SU-DHL-6 (cell line): ENCODE measurements at regions not wholly inside any gene's neighbourhood (a gene's known extent, or its start where the extent isn't known, plus 50 kb on each side); places are given as distances from the start of the nearest gene placed in this dataset.

ENCODE experiments used
- H2AFZ ChIP-seq: fragments of 200-600 bp; sonication (generic); 2 replicates; pipeline ENCODE4 v1.6.1; 2014; ENCODE audit warnings: low read depth, mild to moderate bottlenecking, moderate library complexity, mixed read lengths, antibody characterized with exemption, low read length; ENCODE audit not compliant: severe bottlenecking
- H3F3A ChIP-seq: fragments of 200-600 bp; shearing (Covaris generic); 2 replicates; pipeline ENCODE4 v1.6.0; 2016; ENCODE audit warnings: antibody characterized with exemption, mild to moderate bottlenecking; ENCODE audit not compliant: insufficient read depth
- H3K27ac ChIP-seq: fragments of 200-600 bp; sonication (generic); 2 replicates; pipeline ENCODE4 v1.5.1; 2016; ENCODE audit warnings: low read depth, mild to moderate bottlenecking, low read length, moderate library complexity, mixed read lengths
- H3K27me3 ChIP-seq: fragments of 200-600 bp; sonication (generic), shearing (Covaris generic); 2 replicates; pipeline ENCODE4 v1.6.0; 2014; ENCODE audit warnings: mild to moderate bottlenecking, low read length
- H3K36me3 ChIP-seq: fragments of 200-600 bp; sonication (generic); 2 replicates; pipeline ENCODE4 v1.6.1; 2014; ENCODE audit warnings: mild to moderate bottlenecking, low read length, mixed read lengths
- H3K4me2 ChIP-seq: fragments of 300-600, 200-600 bp; shearing (Covaris generic), sonication (generic); 2 replicates; pipeline ENCODE4 v1.6.0; 2014; ENCODE audit warnings: low read length, low read depth, mild to moderate bottlenecking; ENCODE audit not compliant: poor library complexity, severe bottlenecking
- H3K4me3 ChIP-seq: fragments of 200-600 bp; sonication (generic); 2 replicates; pipeline ENCODE4 v1.5.1; 2014; ENCODE audit warnings: antibody characterized with exemption, low read length, mild to moderate bottlenecking, mixed read lengths; ENCODE audit not compliant: insufficient read depth, poor library complexity, severe bottlenecking
- H3K79me2 ChIP-seq: fragments of 200-600 bp; sonication (generic); 2 replicates; pipeline ENCODE4 v1.6.1; 2014; ENCODE audit warnings: mild to moderate bottlenecking, low read length, moderate library complexity; ENCODE audit not compliant: insufficient read depth
- H3K9ac ChIP-seq: fragments of 200-600 bp; sonication (generic); 2 replicates; pipeline ENCODE4 v1.7.0; 2014; ENCODE audit warnings: mild to moderate bottlenecking, low read length
- H3K9me2 ChIP-seq: fragments of 200-600 bp; sonication (generic); replicated peaks from 2 replicates; pipeline ENCODE4 v1.6.1; 2014; ENCODE audit warnings: low read length; ENCODE audit not compliant: insufficient read depth
- H3K9me3 ChIP-seq: fragments of 200-600 bp; sonication (generic); 2 replicates; pipeline ENCODE4 v1.6.1; 2014; ENCODE audit warnings: low read length, mixed read lengths; ENCODE audit not compliant: insufficient read depth
- H4K20me1 ChIP-seq: fragments of 200-600 bp; sonication (generic); 2 replicates; pipeline ENCODE4 v1.6.1; 2014; ENCODE audit warnings: low read depth, mild to moderate bottlenecking, antibody characterized with exemption, low read length, moderate library complexity, mixed read lengths
- EZH2phosphoT487 ChIP-seq: fragments of 200-600 bp; sonication (generic), shearing (Covaris generic); conservative IDR thresholded peaks from 2 replicates; pipeline ENCODE4 v1.6.1; 2018; ENCODE audit warnings: mild to moderate bottlenecking, antibody characterized with exemption, low read length, moderate library complexity, mixed read lengths
- TF ChIP-seq, protein P1 (sequence below): fragments of 200-600 bp; sonication (generic); IDR thresholded peaks from one replicate; pipeline ENCODE4 v1.5.1; 2017; ENCODE audit warnings: antibody characterized with exemption, mild to moderate bottlenecking, low read length, moderate library complexity; ENCODE audit not compliant: insufficient read depth, poor library complexity, severe bottlenecking

GRCh38 chr13:81726037-81726726 is 1385.3 kb upstream of the SPRY2 start:
- no peaks in the 10 kb centered on the region for H3K79me2 ChIP-seq
- no peak overlapping the region for H2AFZ ChIP-seq
- no peak overlapping the region for H3K9ac ChIP-seq
- TF ChIP-seq, protein P1, sequence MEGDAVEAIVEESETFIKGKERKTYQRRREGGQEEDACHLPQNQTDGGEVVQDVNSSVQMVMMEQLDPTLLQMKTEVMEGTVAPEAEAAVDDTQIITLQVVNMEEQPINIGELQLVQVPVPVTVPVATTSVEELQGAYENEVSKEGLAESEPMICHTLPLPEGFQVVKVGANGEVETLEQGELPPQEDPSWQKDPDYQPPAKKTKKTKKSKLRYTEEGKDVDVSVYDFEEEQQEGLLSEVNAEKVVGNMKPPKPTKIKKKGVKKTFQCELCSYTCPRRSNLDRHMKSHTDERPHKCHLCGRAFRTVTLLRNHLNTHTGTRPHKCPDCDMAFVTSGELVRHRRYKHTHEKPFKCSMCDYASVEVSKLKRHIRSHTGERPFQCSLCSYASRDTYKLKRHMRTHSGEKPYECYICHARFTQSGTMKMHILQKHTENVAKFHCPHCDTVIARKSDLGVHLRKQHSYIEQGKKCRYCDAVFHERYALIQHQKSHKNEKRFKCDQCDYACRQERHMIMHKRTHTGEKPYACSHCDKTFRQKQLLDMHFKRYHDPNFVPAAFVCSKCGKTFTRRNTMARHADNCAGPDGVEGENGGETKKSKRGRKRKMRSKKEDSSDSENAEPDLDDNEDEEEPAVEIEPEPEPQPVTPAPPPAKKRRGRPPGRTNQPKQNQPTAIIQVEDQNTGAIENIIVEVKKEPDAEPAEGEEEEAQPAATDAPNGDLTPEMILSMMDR = no peak
- TF ChIP-seq EZH2phosphoT487 = no peak
- no peaks in the 10 kb centered on the region for H3K27me3 ChIP-seq
- no peaks in the 10 kb centered on the region for H3K9me2 ChIP-seq
- no peaks in the 10 kb centered on the region for H4K20me1 ChIP-seq
- no peaks in the 10 kb centered on the region for H3K36me3 ChIP-seq
- H3K4me3 ChIP-seq = no peak overlapping the region
- H3K4me2 ChIP-seq = no peak overlapping the region
- no peaks in the 10 kb centered on the region for H3K9me3 ChIP-seq
- no peak overlapping the region for H3K27ac ChIP-seq
- H3F3A ChIP-seq = no peaks in the 10 kb centered on the region

- H3K9me3 ChIP-seq = no peaks in the 10 kb centered on the region
- H3K27ac ChIP-seq = no peak overlapping the region
- no peaks in the 10 kb centered on the region for H3K9me2 ChIP-seq
- H4K20me1 ChIP-seq = no peaks in the 10 kb centered on the region
- TF ChIP-seq, protein P1 = no peak
- TF ChIP-seq EZH2phosphoT487 = no peak
- H3K4me2 ChIP-seq = no peak overlapping the region
- H3K36me3 ChIP-seq = no peaks in the 10 kb centered on the region
- H3K79me2 ChIP-seq = no peaks in the 10 kb centered on the region
- no peak overlapping the region for H2AFZ ChIP-seq
- H3F3A ChIP-seq = no peaks in the 10 kb centered on the region
- no peak overlapping the region for H3K4me3 ChIP-seq
- no peaks in the 10 kb centered on the region for H3K27me3 ChIP-seq
- no peak overlapping the region for H3K9ac ChIP-seq
Measured at GRCh38 chr13:81722456-81722855, 1381.5 kb upstream of the SPRY2 start.

DNA sequence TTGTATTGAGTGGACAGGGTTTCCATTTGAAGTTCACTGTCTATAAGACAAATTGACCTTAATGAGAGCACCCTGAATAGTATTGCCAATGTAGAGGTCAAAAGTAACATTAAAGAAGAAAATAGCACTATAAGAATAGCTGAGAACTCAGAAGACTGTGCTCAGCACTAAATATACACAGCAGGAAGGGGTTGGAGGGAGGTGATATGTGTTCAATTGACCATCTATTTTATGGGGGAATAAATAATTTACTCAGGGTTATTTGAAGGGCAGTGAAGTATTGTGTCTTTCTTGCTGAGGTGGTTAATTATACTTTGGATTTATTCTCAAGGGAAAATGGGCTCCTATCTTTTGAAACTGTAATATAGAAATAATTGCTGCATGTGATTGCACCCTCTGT is 1380.5 kb upstream of the SPRY2 start:
- Histone ChIP-seq H3K4me3 (no peak overlapping the region), H3K79me2 (no peaks in the 10 kb centered on the region), H3K27ac (no peak overlapping the region), H2AFZ (no peak overlapping the region), H3K9me2 (no peaks in the 10 kb centered on the region), H3F3A (no peaks in the 10 kb centered on the region), H4K20me1 (no peaks in the 10 kb centered on the region), H3K9me3 (no peaks in the 10 kb centered on the region), H3K27me3 (no peaks in the 10 kb centered on the region), H3K36me3 (no peaks in the 10 kb centered on the region), H3K9ac (no peak overlapping the region), H3K4me2 (no peak overlapping the region)
- TF ChIP-seq, protein P1 = no peak
- no peak for TF ChIP-seq EZH2phosphoT487
